ENCODE measurements at regions not wholly inside any gene's neighbourhood (a gene's known extent, or its start where the extent isn't known, plus 50 kb on each side); places are given as distances from the start of the nearest gene placed in this dataset.

GRCh38 chr3:135310317-135310716, 515.3 kb downstream of the EPHB1 start:
- Mint-ChIP-seq H3K27ac (no peak overlapping the region), H3K36me3 (no peaks in the 10 kb centered on the region), H3K4me1 (no peaks in the 10 kb centered on the region), H3K4me3 (no peak overlapping the region), H3K27me3 (peaks cover 0 to 6% (median 0%) of the 10 kb centered on the region in 5 donors), H3K9me3 (peaks cover 0 to 10% (median 2%) of the 10 kb centered on the region in 11 donors)
- intact Hi-C loops (cut with micrococcal nuclease): no loop called here
- no peaks in the 10 kb centered on the region for H3K9me3 ChIP-seq (ENCODE audit: control insufficient read depth in 2 of 3, low read length in 3 of 3)
- no peaks in the 10 kb centered on the region for H3K36me3 ChIP-seq (ENCODE audit: control insufficient read depth in 2 of 3, insufficient read depth in 3 of 3, low read length in 3 of 3)
- DNase-seq (no peak), ATAC-seq (no peak)
- H3K4me3 ChIP-seq (ENCODE audit: low read length): no peak overlapping the region
- H3K27me3 ChIP-seq (ENCODE audit: control insufficient read depth in 2 of 2, insufficient read depth in 2 of 2, low read length in 2 of 2): no peaks in the 10 kb centered on the region
- H3K27ac ChIP-seq (ENCODE audit: low read depth, low read length): no peak overlapping the region
- ChIA-PET POLR2A (no interaction called here), CTCF (no interaction called here)
- H3K4me1 ChIP-seq (ENCODE audit: control insufficient read depth in 2 of 2, insufficient read depth in 2 of 2, low read length in 2 of 2): no peaks in the 10 kb centered on the region

GRCh38 chr3:135311699-135312098, 516.6 kb downstream of the EPHB1 start:
- ATAC-seq: no peak
- no peak overlapping the region for H3K27ac Mint-ChIP-seq
- intact Hi-C loops (cut with micrococcal nuclease): no loop called here

GRCh38 chr3:135314237-135314636, 519.2 kb downstream of the EPHB1 start:
- ATAC-seq: no peak
- H3K4me1 ChIP-seq (ENCODE audit: control insufficient read depth in 2 of 2, insufficient read depth in 2 of 2, low read length in 2 of 2): no peaks in the 10 kb centered on the region

More at GRCh38 chr3:135311699-135312098, 516.6 kb downstream of the EPHB1 start:
- Histone ChIP-seq H3K36me3 (ENCODE audit: control insufficient read depth in 2 of 3, insufficient read depth in 3 of 3, low read length in 3 of 3) (no peaks in the 10 kb centered on the region), H3K27me3 (ENCODE audit: control insufficient read depth in 2 of 2, insufficient read depth in 2 of 2, low read length in 2 of 2) (no peaks in the 10 kb centered on the region), H3K4me3 (ENCODE audit: low read length) (no peak overlapping the region), H3K4me1 (ENCODE audit: control insufficient read depth in 2 of 2, insufficient read depth in 2 of 2, low read length in 2 of 2) (no peaks in the 10 kb centered on the region), H3K9me3 (ENCODE audit: control insufficient read depth in 2 of 3, low read length in 3 of 3) (no peaks in the 10 kb centered on the region), H3K27ac (ENCODE audit: low read depth, low read length) (no peak overlapping the region)
- Mint-ChIP-seq H3K9me3 (peaks cover 0 to 11% (median 0%) of the 10 kb centered on the region in 11 donors), H3K4me3 (no peak overlapping the region), H3K36me3 (no peaks in the 10 kb centered on the region), H3K4me1 (no peaks in the 10 kb centered on the region), H3K27me3 (no peaks in the 10 kb centered on the region)
- no peak for DNase-seq
- ChIA-PET CTCF (no interaction called here), POLR2A (no interaction called here)

GRCh38 chr3:135324301-135324700, 529.2 kb downstream of the EPHB1 start:
- CTCF ChIA-PET: interaction anchor here (1.1 kb wide), 1 partner anchor 12 kb away, joined by 3 read pairs; no protein-coding TSS in a partner anchor

More at GRCh38 chr3:135314237-135314636, 519.2 kb downstream of the EPHB1 start:
- Histone ChIP-seq H3K27ac (ENCODE audit: low read depth, low read length) (no peak overlapping the region), H3K36me3 (ENCODE audit: control insufficient read depth in 2 of 3, insufficient read depth in 3 of 3, low read length in 3 of 3) (no peaks in the 10 kb centered on the region), H3K4me3 (ENCODE audit: low read length) (no peak overlapping the region), H3K9me3 (ENCODE audit: control insufficient read depth in 2 of 3, low read length in 3 of 3) (no peaks in the 10 kb centered on the region), H3K27me3 (ENCODE audit: control insufficient read depth in 2 of 2, insufficient read depth in 2 of 2, low read length in 2 of 2) (no peaks in the 10 kb centered on the region)
- POLR2A ChIA-PET: no interaction called here
- H3K9me3 Mint-ChIP-seq: peaks cover 0 to 11% (median 0%) of the 10 kb centered on the region in 11 donors
- H3K27me3 Mint-ChIP-seq: no peaks in the 10 kb centered on the region
- H3K27ac Mint-ChIP-seq: no peak overlapping the region
- no peak for DNase-seq
- CTCF ChIA-PET: no interaction called here
- H3K36me3 Mint-ChIP-seq: no peaks in the 10 kb centered on the region
- no peak overlapping the region for H3K4me3 Mint-ChIP-seq
- H3K4me1 Mint-ChIP-seq: no peaks in the 10 kb centered on the region
- intact Hi-C loops (cut with micrococcal nuclease): no loop called here

GRCh38 chr3:135325096-135325495, 530.0 kb downstream of the EPHB1 start:
- CTCF ChIA-PET: interaction anchor here (1.1 kb wide), 1 partner anchor 12 kb away, joined by 3 read pairs; no protein-coding TSS in a partner anchor
- Mint-ChIP-seq H3K27me3 (peaks cover 0 to 4% (median 0%) of the 10 kb centered on the region in 5 donors), H3K27ac (no peak overlapping the region), H3K4me3 (no peak overlapping the region), H3K4me1 (no peaks in the 10 kb centered on the region), H3K36me3 (no peaks in the 10 kb centered on the region), H3K9me3 (peaks cover 0 to 6% (median 3%) of the 10 kb centered on the region in 11 donors)
- Histone ChIP-seq H3K9me3 (ENCODE audit: control insufficient read depth in 2 of 3, low read length in 3 of 3) (no peaks in the 10 kb centered on the region), H3K4me3 (ENCODE audit: low read length) (no peak overlapping the region), H3K36me3 (ENCODE audit: control insufficient read depth in 2 of 3, insufficient read depth in 3 of 3, low read length in 3 of 3) (no peaks in the 10 kb centered on the region), H3K27ac (ENCODE audit: low read depth, low read length) (no peak overlapping the region), H3K27me3 (ENCODE audit: control insufficient read depth in 2 of 2, insufficient read depth in 2 of 2, low read length in 2 of 2) (no peaks in the 10 kb centered on the region), H3K4me1 (ENCODE audit: control insufficient read depth in 2 of 2, insufficient read depth in 2 of 2, low read length in 2 of 2) (no peaks in the 10 kb centered on the region)
- DNase-seq (no peak), ATAC-seq (no peak)
- POLR2A ChIA-PET: no interaction called here
- intact Hi-C loops (cut with micrococcal nuclease): no loop called here

More at GRCh38 chr3:135324301-135324700, 529.2 kb downstream of the EPHB1 start:
- no peaks in the 10 kb centered on the region for H3K27me3 ChIP-seq (ENCODE audit: control insufficient read depth in 2 of 2, insufficient read depth in 2 of 2, low read length in 2 of 2)
- Mint-ChIP-seq H3K27ac (no peak overlapping the region), H3K36me3 (no peaks in the 10 kb centered on the region), H3K9me3 (peaks cover 0 to 6% (median 3%) of the 10 kb centered on the region in 11 donors), H3K4me1 (no peaks in the 10 kb centered on the region), H3K27me3 (peaks cover 0 to 4% (median 0%) of the 10 kb centered on the region in 5 donors), H3K4me3 (no peak overlapping the region)
- ATAC-seq: no peak
- intact Hi-C loops (cut with micrococcal nuclease): no loop called here
- no peaks in the 10 kb centered on the region for H3K4me1 ChIP-seq (ENCODE audit: control insufficient read depth in 2 of 2, insufficient read depth in 2 of 2, low read length in 2 of 2)
- POLR2A ChIA-PET: no interaction called here
- no peaks in the 10 kb centered on the region for H3K9me3 ChIP-seq (ENCODE audit: control insufficient read depth in 2 of 3, low read length in 3 of 3)
- H3K27ac ChIP-seq (ENCODE audit: low read depth, low read length): no peak overlapping the region
- no peak for DNase-seq
- no peaks in the 10 kb centered on the region for H3K36me3 ChIP-seq (ENCODE audit: control insufficient read depth in 2 of 3, insufficient read depth in 3 of 3, low read length in 3 of 3)
- H3K4me3 ChIP-seq (ENCODE audit: low read length): no peak overlapping the region

GRCh38 chr3:135325726-135326235, 530.7 kb downstream of the EPHB1 start:
- Mint-ChIP-seq H3K9me3 (peaks cover 0 to 6% (median 3%) of the 10 kb centered on the region in 11 donors), H3K4me1 (no peaks in the 10 kb centered on the region), H3K27me3 (peaks cover 0 to 4% (median 0%) of the 10 kb centered on the region in 5 donors), H3K4me3 (no peak overlapping the region), H3K36me3 (no peaks in the 10 kb centered on the region), H3K27ac (no peak overlapping the region)
- ChIA-PET CTCF (no interaction called here), POLR2A (no interaction called here)
- H3K27ac ChIP-seq (ENCODE audit: low read depth, low read length): no peak overlapping the region
- no peaks in the 10 kb centered on the region for H3K36me3 ChIP-seq (ENCODE audit: control insufficient read depth in 2 of 3, insufficient read depth in 3 of 3, low read length in 3 of 3)
- no peaks in the 10 kb centered on the region for H3K4me1 ChIP-seq (ENCODE audit: control insufficient read depth in 2 of 2, insufficient read depth in 2 of 2, low read length in 2 of 2)
- DNase-seq (no peak), ATAC-seq (no peak)
- H3K27me3 ChIP-seq (ENCODE audit: control insufficient read depth in 2 of 2, insufficient read depth in 2 of 2, low read length in 2 of 2): no peaks in the 10 kb centered on the region
- no peaks in the 10 kb centered on the region for H3K9me3 ChIP-seq (ENCODE audit: control insufficient read depth in 2 of 3, low read length in 3 of 3)
- no peak overlapping the region for H3K4me3 ChIP-seq (ENCODE audit: low read length)
- intact Hi-C loops (cut with micrococcal nuclease): no loop called here

GRCh38 chr3:135326851-135327250, 531.8 kb downstream of the EPHB1 start:
- H3K27me3 ChIP-seq (ENCODE audit: control insufficient read depth in 2 of 2, insufficient read depth in 2 of 2, low read length in 2 of 2): no peaks in the 10 kb centered on the region
- H3K4me3 Mint-ChIP-seq: no peak overlapping the region
- H3K27me3 Mint-ChIP-seq: peaks cover 0 to 4% (median 0%) of the 10 kb centered on the region in 5 donors
- CTCF ChIA-PET: no interaction called here
- no peaks in the 10 kb centered on the region for H3K4me1 ChIP-seq (ENCODE audit: control insufficient read depth in 2 of 2, insufficient read depth in 2 of 2, low read length in 2 of 2)
- H3K27ac ChIP-seq (ENCODE audit: low read depth, low read length): no peak overlapping the region
- peaks cover 0 to 6% (median 3%) of the 10 kb centered on the region in 11 donors for H3K9me3 Mint-ChIP-seq
- no peak for DNase-seq
- no peaks in the 10 kb centered on the region for H3K9me3 ChIP-seq (ENCODE audit: control insufficient read depth in 2 of 3, low read length in 3 of 3)
- no peak overlapping the region for H3K27ac Mint-ChIP-seq
- no peaks in the 10 kb centered on the region for H3K36me3 ChIP-seq (ENCODE audit: control insufficient read depth in 2 of 3, insufficient read depth in 3 of 3, low read length in 3 of 3)
- POLR2A ChIA-PET: no interaction called here
- H3K4me3 ChIP-seq (ENCODE audit: low read length): no peak overlapping the region
- H3K4me1 Mint-ChIP-seq: no peaks in the 10 kb centered on the region
- H3K36me3 Mint-ChIP-seq: no peaks in the 10 kb centered on the region
- intact Hi-C loops (cut with micrococcal nuclease): no loop called here
- no peak for ATAC-seq

Data from naive thymus-derived CD4-positive, alpha-beta T cell (primary cell).